ENCODE measurements at regions not wholly inside any gene's neighbourhood (a gene's known extent, or its start where the extent isn't known, plus 50 kb on each side); places are given as distances from the start of the nearest gene placed in this dataset.

DNA sequence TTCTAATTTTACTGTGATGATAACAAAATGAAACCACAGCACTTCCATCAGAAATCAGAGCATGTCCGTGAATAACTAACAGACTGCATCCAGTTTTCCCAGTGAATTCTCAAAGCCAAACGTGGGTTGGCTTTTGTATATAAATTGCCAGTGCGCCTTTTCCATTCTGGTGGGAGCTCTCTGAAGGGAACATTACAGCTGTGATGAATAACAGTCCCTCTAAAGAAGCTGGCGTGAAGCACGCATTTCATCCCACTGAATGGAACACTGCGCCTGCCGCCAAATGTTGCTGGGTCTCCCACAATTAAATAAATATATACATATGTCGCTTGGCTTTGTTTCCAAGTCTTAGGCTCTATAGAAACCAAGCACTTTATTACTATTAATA is 113.0 kb upstream of the PFN2 start:
- Histone ChIP-seq H3K9me3 (ENCODE audit: control insufficient read depth, low read depth, low read length) (no peaks in the 10 kb centered on the region), H4K91ac (ENCODE audit: insufficient read length, low read depth, low read length) (no peak overlapping the region), H3K4me2 (ENCODE audit: insufficient read depth, insufficient read length, low read length) (no peak overlapping the region), H3K79me1 (ENCODE audit: insufficient read depth, low read depth, low read length, poor library complexity, severe bottlenecking) (no peaks in the 10 kb centered on the region), H3K23me2 (ENCODE audit: insufficient read length, low read depth, low read length, poor library complexity, severe bottlenecking) (no peaks in the 10 kb centered on the region), H3T11ph (ENCODE audit: low read length) (no peak overlapping the region), H2AFZ (ENCODE audit: low read length) (no peak overlapping the region), H3K4ac (ENCODE audit: low read depth, low read length) (no peak overlapping the region), H2BK15ac (ENCODE audit: low read depth, low read length) (no peak overlapping the region), H2BK5ac (ENCODE audit: insufficient read length, low read length) (no peak overlapping the region), H3K18ac (ENCODE audit: insufficient read length, low read depth, low read length) (no peak overlapping the region), H3K27me3 (ENCODE audit: insufficient read depth, low read length) (no peaks in the 10 kb centered on the region), H3K9ac (ENCODE audit: extremely low read depth, insufficient read length, low read length) (no peak overlapping the region), H3K27ac (ENCODE audit: insufficient read length, low read depth, low read length) (no peak overlapping the region), H3K14ac (ENCODE audit: insufficient read depth, low read length) (no peak overlapping the region), H4K20me1 (ENCODE audit: control insufficient read depth, insufficient read depth, insufficient read length) (no peaks in the 10 kb centered on the region), H3K4me1 (ENCODE audit: insufficient read depth, low read length) (no peaks in the 10 kb centered on the region), H3K23ac (ENCODE audit: insufficient read length, low read depth, low read length) (no peak overlapping the region), H2BK120ac (ENCODE audit: low read depth, low read length, poor library complexity, severe bottlenecking) (no peak overlapping the region), H2AK5ac (ENCODE audit: insufficient read length, low read length) (no peak overlapping the region), H4K5ac (ENCODE audit: insufficient read length, low read depth, low read length) (no peak overlapping the region), H4K8ac (replicated peaks; ENCODE audit: insufficient read length, low read depth, low read length) (no peak overlapping the region), H3K79me2 (ENCODE audit: insufficient read depth, low read length) (no peaks in the 10 kb centered on the region), H2BK20ac (ENCODE audit: low read depth, low read length, poor library complexity, severe bottlenecking) (no peak overlapping the region), H3K56ac (ENCODE audit: insufficient read length, low read depth, low read length) (no peak overlapping the region), H2BK12ac (ENCODE audit: insufficient read length, low read depth, low read length) (no peak overlapping the region)
- Mint-ChIP-seq H3K27me3 (ENCODE audit: low read depth) (no peaks in the 10 kb centered on the region), H3K27ac (no peak overlapping the region), H3K36me3 (ENCODE audit: insufficient read depth in 1 of 3, low read depth in 3 of 3) (peaks cover 0 to 1% (median 0%) of the 10 kb centered on the region in 3 experiments; a peak in 1 of 7 replicates), H3K4me3 (no peak overlapping the region), H3K9me3 (peaks cover 0 to 6% of the 10 kb centered on the region in 2 experiments; a peak in 1 of 5 replicates), H3K4me1 (peaks cover 8 to 11% of the 10 kb centered on the region in 2 experiments)
- WGBS (ENCODE audit: extremely low coverage, insufficient read length, low lambda C conversion rate), result no CpG with 5 or more reads among the region's 8 CpGs
- DNase-seq, result no peak
- TF ChIP-seq, protein P1, sequence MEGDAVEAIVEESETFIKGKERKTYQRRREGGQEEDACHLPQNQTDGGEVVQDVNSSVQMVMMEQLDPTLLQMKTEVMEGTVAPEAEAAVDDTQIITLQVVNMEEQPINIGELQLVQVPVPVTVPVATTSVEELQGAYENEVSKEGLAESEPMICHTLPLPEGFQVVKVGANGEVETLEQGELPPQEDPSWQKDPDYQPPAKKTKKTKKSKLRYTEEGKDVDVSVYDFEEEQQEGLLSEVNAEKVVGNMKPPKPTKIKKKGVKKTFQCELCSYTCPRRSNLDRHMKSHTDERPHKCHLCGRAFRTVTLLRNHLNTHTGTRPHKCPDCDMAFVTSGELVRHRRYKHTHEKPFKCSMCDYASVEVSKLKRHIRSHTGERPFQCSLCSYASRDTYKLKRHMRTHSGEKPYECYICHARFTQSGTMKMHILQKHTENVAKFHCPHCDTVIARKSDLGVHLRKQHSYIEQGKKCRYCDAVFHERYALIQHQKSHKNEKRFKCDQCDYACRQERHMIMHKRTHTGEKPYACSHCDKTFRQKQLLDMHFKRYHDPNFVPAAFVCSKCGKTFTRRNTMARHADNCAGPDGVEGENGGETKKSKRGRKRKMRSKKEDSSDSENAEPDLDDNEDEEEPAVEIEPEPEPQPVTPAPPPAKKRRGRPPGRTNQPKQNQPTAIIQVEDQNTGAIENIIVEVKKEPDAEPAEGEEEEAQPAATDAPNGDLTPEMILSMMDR (conservative IDR thresholded peaks at IDR 0.05), result no peak
